K562 (cell line): ENCODE measurements at regions not wholly inside any gene's neighbourhood (a gene's known extent, or its start where the extent isn't known, plus 50 kb on each side); places are given as distances from the start of the nearest gene placed in this dataset.

ENCODE experiments used
- FOXA3 ChIP-seq, 2 experiments: fragments of 450-650 bp in 1 of 2; sonication (generic) in 1 of 2; formaldehyde crosslinking; IDR thresholded peaks in 1 of 2; conservative IDR thresholded peaks in 1 of 2; 2 replicates each; pipeline versions ENCODE4 v1.4.0 to v1.8.0; 2020 to 2022; ENCODE audit warnings: mild to moderate bottlenecking in 2 of 2, missing genetic modification reagents in 1 of 2
- FOXK1 ChIP-seq: sonication (generic); formaldehyde crosslinking; IDR thresholded peaks from 2 replicates; pipeline ENCODE4 v1.8.0; 2022; ENCODE audit warnings: missing genetic modification reagents, mild to moderate bottlenecking, borderline replicate concordance
- MAZ ChIP-seq, 2 experiments: fragments of 450-650 bp in 1 of 2; sonication (generic) in 1 of 2; formaldehyde crosslinking; IDR thresholded peaks in 1 of 2; conservative IDR thresholded peaks in 1 of 2; 2 replicates each; pipeline versions ENCODE4 v1.4.0 to v1.5.0; 2020; ENCODE audit warnings: mild to moderate bottlenecking in 1 of 2, missing genetic modification reagents in 1 of 2
- NCOA1 ChIP-seq: fragments of 450-650 bp; IDR thresholded peaks from 2 replicates; pipeline ENCODE4 v1.6.1; 2016; ENCODE audit warnings: low read depth
- NFATC3 ChIP-seq: fragments of 450-650 bp; IDR thresholded peaks from 2 replicates; pipeline ENCODE4 v1.6.1; 2017; ENCODE audit warnings: mild to moderate bottlenecking
- NR2C1 ChIP-seq, 2 experiments: fragments of 450-650 bp; IDR thresholded peaks; 2 replicates each; pipeline ENCODE4 v1.6.1; 2017; ENCODE audit warnings: mild to moderate bottlenecking in 2 of 2, antibody characterized with exemption in 1 of 2, inconsistent platforms in 1 of 2, missing compliant biosample characterization in 1 of 2, missing genetic modification characterization in 1 of 2
- SMAD1 ChIP-seq: fragments of 150-350 bp; IDR thresholded peaks from 2 replicates; pipeline ENCODE4 v1.6.1; 2014; ENCODE audit warnings: low read length, low read depth; ENCODE audit not compliant: partially characterized antibody
- SNIP1 ChIP-seq: fragments of 450-650 bp; IDR thresholded peaks from 2 replicates; pipeline ENCODE4 v1.7.1; 2017; ENCODE audit warnings: low read depth, mild to moderate bottlenecking
- TAF1 ChIP-seq: IDR thresholded peaks from 2 replicates; pipeline ENCODE4 v1.6.1; 2011; ENCODE audit warnings: mild to moderate bottlenecking, low read length, moderate library complexity; ENCODE audit not compliant: insufficient read depth, control insufficient read depth, severe bottlenecking; ENCODE audit errors: extremely low read depth
- ZBED1 ChIP-seq: IDR thresholded peaks from 2 replicates; pipeline ENCODE4 v1.6.1; 2014
- TF ChIP-seq, protein P1 (sequence below): sonication (generic); formaldehyde crosslinking; IDR thresholded peaks from 2 replicates; pipeline ENCODE4 v1.8.1; 2022; ENCODE audit warnings: missing genetic modification reagents
- TF ChIP-seq, protein P2 (sequence below): fragments of 250-450 bp; sonication (Bioruptor Pico); IDR thresholded peaks from 2 replicates; pipeline ENCODE4 v1.5.0; 2021
- TF ChIP-seq, protein P3 (sequence below), 3 experiments: IDR thresholded peaks in 2 of 3; conservative IDR thresholded peaks in 1 of 3; 2 replicates each; pipeline ENCODE4 v1.5.1; 2011 to 2012; ENCODE audit warnings: low read length in 3 of 3, mild to moderate bottlenecking in 3 of 3, control low read depth in 2 of 3, improper control_type of control experiment in 1 of 3, inconsistent platforms in 1 of 3, low read depth in 1 of 3, mixed read lengths in 1 of 3, moderate library complexity in 1 of 3; ENCODE audit not compliant: insufficient read depth in 2 of 3
- TF ChIP-seq, protein P4 (sequence below): fragments of 250-450 bp; sonication (Bioruptor Pico); IDR thresholded peaks from 2 replicates; pipeline ENCODE4 v1.4.0; 2020; ENCODE audit warnings: mild to moderate bottlenecking, moderate library complexity

DNA sequence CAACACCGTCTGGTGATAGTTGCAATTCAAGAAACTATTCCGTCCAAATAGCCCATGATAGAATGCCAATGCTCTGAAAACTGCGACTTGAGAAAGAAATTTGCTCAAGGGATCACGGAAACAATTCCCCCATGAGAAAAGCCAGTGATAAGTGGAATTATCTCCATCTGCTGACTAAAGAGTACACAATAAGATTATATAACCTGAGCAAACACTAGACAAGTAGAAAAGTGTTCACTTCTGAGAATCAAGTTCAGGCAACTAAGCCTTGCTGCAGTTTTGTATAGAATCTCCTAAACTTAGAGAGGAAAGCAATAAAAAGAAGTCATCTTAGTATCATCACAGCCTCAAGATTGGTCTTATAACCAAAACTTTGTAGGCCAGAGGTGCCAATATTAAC lies 336.3 kb upstream of the NRXN1 start:
- TF ChIP-seq, protein P1, sequence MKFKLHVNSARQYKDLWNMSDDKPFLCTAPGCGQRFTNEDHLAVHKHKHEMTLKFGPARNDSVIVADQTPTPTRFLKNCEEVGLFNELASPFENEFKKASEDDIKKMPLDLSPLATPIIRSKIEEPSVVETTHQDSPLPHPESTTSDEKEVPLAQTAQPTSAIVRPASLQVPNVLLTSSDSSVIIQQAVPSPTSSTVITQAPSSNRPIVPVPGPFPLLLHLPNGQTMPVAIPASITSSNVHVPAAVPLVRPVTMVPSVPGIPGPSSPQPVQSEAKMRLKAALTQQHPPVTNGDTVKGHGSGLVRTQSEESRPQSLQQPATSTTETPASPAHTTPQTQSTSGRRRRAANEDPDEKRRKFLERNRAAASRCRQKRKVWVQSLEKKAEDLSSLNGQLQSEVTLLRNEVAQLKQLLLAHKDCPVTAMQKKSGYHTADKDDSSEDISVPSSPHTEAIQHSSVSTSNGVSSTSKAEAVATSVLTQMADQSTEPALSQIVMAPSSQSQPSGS (CRISPR knock-in tag) = no peak
- TF ChIP-seq SMAD1 (no peak), MAZ (CRISPR knock-in tag; conservative IDR thresholded peaks at IDR 0.05 in 1 of 2, IDR thresholded peaks at IDR 0.05 in 1 of 2) (no peak), SNIP1 (no peak), TAF1 (no peak), NFATC3 (no peak), NCOA1 (no peak), NR2C1 (IDR thresholded peaks at IDR 0.05) (no peak), NR2C1 (tag; IDR thresholded peaks at IDR 0.05) (no peak), ZBED1 (no peak), FOXA3 (CRISPR knock-in tag; conservative IDR thresholded peaks at IDR 0.05 in 1 of 2, IDR thresholded peaks at IDR 0.05 in 1 of 2) (no peak), FOXK1 (no peak)
- TF ChIP-seq, protein P2, sequence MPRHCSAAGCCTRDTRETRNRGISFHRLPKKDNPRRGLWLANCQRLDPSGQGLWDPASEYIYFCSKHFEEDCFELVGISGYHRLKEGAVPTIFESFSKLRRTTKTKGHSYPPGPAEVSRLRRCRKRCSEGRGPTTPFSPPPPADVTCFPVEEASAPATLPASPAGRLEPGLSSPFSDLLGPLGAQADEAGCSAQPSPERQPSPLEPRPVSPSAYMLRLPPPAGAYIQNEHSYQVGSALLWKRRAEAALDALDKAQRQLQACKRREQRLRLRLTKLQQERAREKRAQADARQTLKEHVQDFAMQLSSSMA (CRISPR knock-in tag) = no peak
- TF ChIP-seq, protein P3, sequence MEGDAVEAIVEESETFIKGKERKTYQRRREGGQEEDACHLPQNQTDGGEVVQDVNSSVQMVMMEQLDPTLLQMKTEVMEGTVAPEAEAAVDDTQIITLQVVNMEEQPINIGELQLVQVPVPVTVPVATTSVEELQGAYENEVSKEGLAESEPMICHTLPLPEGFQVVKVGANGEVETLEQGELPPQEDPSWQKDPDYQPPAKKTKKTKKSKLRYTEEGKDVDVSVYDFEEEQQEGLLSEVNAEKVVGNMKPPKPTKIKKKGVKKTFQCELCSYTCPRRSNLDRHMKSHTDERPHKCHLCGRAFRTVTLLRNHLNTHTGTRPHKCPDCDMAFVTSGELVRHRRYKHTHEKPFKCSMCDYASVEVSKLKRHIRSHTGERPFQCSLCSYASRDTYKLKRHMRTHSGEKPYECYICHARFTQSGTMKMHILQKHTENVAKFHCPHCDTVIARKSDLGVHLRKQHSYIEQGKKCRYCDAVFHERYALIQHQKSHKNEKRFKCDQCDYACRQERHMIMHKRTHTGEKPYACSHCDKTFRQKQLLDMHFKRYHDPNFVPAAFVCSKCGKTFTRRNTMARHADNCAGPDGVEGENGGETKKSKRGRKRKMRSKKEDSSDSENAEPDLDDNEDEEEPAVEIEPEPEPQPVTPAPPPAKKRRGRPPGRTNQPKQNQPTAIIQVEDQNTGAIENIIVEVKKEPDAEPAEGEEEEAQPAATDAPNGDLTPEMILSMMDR (IDR thresholded peaks at IDR 0.05 in 2 of 3, conservative IDR thresholded peaks at IDR 0.05 in 1 of 3; ENCODE audit: insufficient read depth in 2 of 3, low read depth in 1 of 3, low read length in 3 of 3) = no peak
- TF ChIP-seq, protein P4, sequence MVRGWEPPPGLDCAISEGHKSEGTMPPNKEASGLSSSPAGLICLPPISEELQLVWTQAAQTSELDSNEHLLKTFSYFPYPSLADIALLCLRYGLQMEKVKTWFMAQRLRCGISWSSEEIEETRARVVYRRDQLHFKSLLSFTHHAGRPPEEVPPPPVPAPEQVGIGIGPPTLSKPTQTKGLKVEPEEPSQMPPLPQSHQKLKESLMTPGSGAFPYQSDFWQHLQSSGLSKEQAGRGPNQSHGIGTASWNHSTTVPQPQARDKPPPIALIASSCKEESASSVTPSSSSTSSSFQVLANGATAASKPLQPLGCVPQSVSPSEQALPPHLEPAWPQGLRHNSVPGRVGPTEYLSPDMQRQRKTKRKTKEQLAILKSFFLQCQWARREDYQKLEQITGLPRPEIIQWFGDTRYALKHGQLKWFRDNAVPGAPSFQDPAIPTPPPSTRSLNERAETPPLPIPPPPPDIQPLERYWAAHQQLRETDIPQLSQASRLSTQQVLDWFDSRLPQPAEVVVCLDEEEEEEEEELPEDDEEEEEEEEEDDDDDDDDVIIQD (CRISPR knock-in tag) = no peak
